Uterus (tissue), 3 donors: ENCODE measurements at regions not wholly inside any gene's neighbourhood (a gene's known extent, or its start where the extent isn't known, plus 50 kb on each side); places are given as distances from the start of the nearest gene placed in this dataset.

Experiments
- DNase-seq, 2 donors: peaks; one replicate each; pipeline ENCODE4 v3.0.0-alpha.2; 2019 to 2020
- H3K27ac ChIP-seq, 2 donors: fragments of 200-600 bp; sonication (generic); 1 replicate in 1 of 2; 2 replicates in 1 of 2; pipeline ENCODE4 v1.5.1; 2016 to 2018
- H3K27me3 ChIP-seq, 2 donors: fragments of 200-600 bp; sonication (generic); one replicate each; pipeline ENCODE4 v1.5.1; 2018 to 2019; ENCODE audit warnings: control low read depth in 1 of 2
- H3K36me3 ChIP-seq, 2 donors: fragments of 200-600 bp; sonication (generic); one replicate each; pipeline ENCODE4 v1.5.1; 2019; ENCODE audit warnings: control low read depth in 1 of 2
- H3K4me1 ChIP-seq, 2 donors: fragments of 200-600 bp; sonication (generic); one replicate each; pipeline ENCODE4 v1.5.1; 2018 to 2019; ENCODE audit warnings: control low read depth in 1 of 2
- H3K4me3 ChIP-seq, 2 donors: fragments of 200-600 bp; sonication (generic); 1 replicate in 1 of 2; 2 replicates in 1 of 2; pipeline ENCODE4 v1.5.1; 2018 to 2019; ENCODE audit warnings: mild to moderate bottlenecking in 1 of 2
- H3K9me3 ChIP-seq, 2 donors: fragments of 200-600 bp; sonication (generic); one replicate each; pipeline ENCODE4 v1.5.1; 2019; ENCODE audit warnings: control low read depth in 1 of 2
- CTCF ChIP-seq, 4 experiments: fragments of 200-600 bp in 2 of 4; fragments of 450-650 bp in 2 of 4; sonication (generic) in 2 of 4; IDR thresholded peaks; one replicate each; pipeline ENCODE4 v1.5.1; 2016 to 2019; ENCODE audit warnings: antibody characterized with exemption in 4 of 4, mild to moderate bottlenecking in 2 of 4, moderate library complexity in 1 of 4
- POLR2A ChIP-seq, 2 donors: fragments of 450-650 bp; IDR thresholded peaks; one replicate each; pipeline ENCODE4 v1.6.1; 2016; ENCODE audit warnings: antibody characterized with exemption in 2 of 2, mild to moderate bottlenecking in 1 of 2, moderate library complexity in 1 of 2
- intact Hi-C: fragments of 100-400 bp; cut with DNase I; formaldehyde crosslinking; loops from one replicate; pipeline ENCODE4 v1.15.1; 2023; ENCODE audit warnings: low total_unique reads
- donor health status: DM: yes; HTN: yes; CAD: no.

- Histone ChIP-seq H3K4me3 (no peak overlapping the region), H3K4me1 (no peaks in the 10 kb centered on the region), H3K36me3 (no peaks in the 10 kb centered on the region), H3K9me3 (no peaks in the 10 kb centered on the region), H3K27me3 (no peaks in the 10 kb centered on the region), H3K27ac (no peak overlapping the region)
- TF ChIP-seq POLR2A (IDR thresholded peaks at IDR 0.05): no peak
- intact Hi-C loops: no loop called here
- no peak for DNase-seq
These were observed 225.0 kb downstream of the ADAM29 start for GRCh38 chr4:175143116-175143515.

- TF ChIP-seq CTCF (IDR thresholded peaks at IDR 0.05) (no peak), POLR2A (IDR thresholded peaks at IDR 0.05) (no peak)
- DNase-seq: no peak
- no peak overlapping the region for H3K27ac ChIP-seq
- intact Hi-C loops: no loop called here
- H3K27me3 ChIP-seq: no peaks in the 10 kb centered on the region
- H3K4me3 ChIP-seq: no peak overlapping the region
- no peaks in the 10 kb centered on the region for H3K9me3 ChIP-seq
- H3K36me3 ChIP-seq: no peaks in the 10 kb centered on the region
- no peaks in the 10 kb centered on the region for H3K4me1 ChIP-seq
These were observed 228.6 kb downstream of the ADAM29 start for GRCh38 chr4:175146799-175147198.

GRCh38 chr4:175147233-175147632, 229.1 kb downstream of the ADAM29 start:
- H3K4me1 ChIP-seq: no peaks in the 10 kb centered on the region
- intact Hi-C loops: no loop called here
- TF ChIP-seq POLR2A (IDR thresholded peaks at IDR 0.05) (no peak), CTCF (IDR thresholded peaks at IDR 0.05) (no peak)

GRCh38 chr4:175166020-175166419, 247.9 kb downstream of the ADAM29 start:
- no peaks in the 10 kb centered on the region for H3K36me3 ChIP-seq
- intact Hi-C loops: no loop called here

More at GRCh38 chr4:175147233-175147632, 229.1 kb downstream of the ADAM29 start:
- no peaks in the 10 kb centered on the region for H3K27me3 ChIP-seq
- no peak overlapping the region for H3K4me3 ChIP-seq
- no peak overlapping the region for H3K27ac ChIP-seq
- no peaks in the 10 kb centered on the region for H3K36me3 ChIP-seq
- no peaks in the 10 kb centered on the region for H3K9me3 ChIP-seq
- no peak for DNase-seq

GRCh38 chr4:175176710-175177109, 258.6 kb downstream of the ADAM29 start:
- DNase-seq: no peak
- Histone ChIP-seq H3K27ac (no peak overlapping the region), H3K27me3 (no peaks in the 10 kb centered on the region), H3K4me3 (no peak overlapping the region), H3K9me3 (no peaks in the 10 kb centered on the region), H3K4me1 (no peaks in the 10 kb centered on the region), H3K36me3 (no peaks in the 10 kb centered on the region)
- intact Hi-C loops: no loop called here
- TF ChIP-seq POLR2A (IDR thresholded peaks at IDR 0.05): no peak
- no peak for TF ChIP-seq CTCF (IDR thresholded peaks at IDR 0.05)

More at GRCh38 chr4:175166020-175166419, 247.9 kb downstream of the ADAM29 start:
- TF ChIP-seq CTCF (IDR thresholded peaks at IDR 0.05): no peak
- TF ChIP-seq POLR2A (IDR thresholded peaks at IDR 0.05): no peak
- no peaks in the 10 kb centered on the region for H3K9me3 ChIP-seq
- no peak overlapping the region for H3K27ac ChIP-seq
- no peak overlapping the region for H3K4me3 ChIP-seq
- no peak for DNase-seq
- no peaks in the 10 kb centered on the region for H3K27me3 ChIP-seq
- no peaks in the 10 kb centered on the region for H3K4me1 ChIP-seq

- intact Hi-C loops: no loop called here
- H3K27ac ChIP-seq: no peak overlapping the region
- no peaks in the 10 kb centered on the region for H3K36me3 ChIP-seq
- no peaks in the 10 kb centered on the region for H3K27me3 ChIP-seq
- no peak for DNase-seq
- TF ChIP-seq POLR2A (IDR thresholded peaks at IDR 0.05): no peak
- no peak for TF ChIP-seq CTCF (IDR thresholded peaks at IDR 0.05)
- H3K4me3 ChIP-seq: no peak overlapping the region
- no peaks in the 10 kb centered on the region for H3K4me1 ChIP-seq
- no peaks in the 10 kb centered on the region for H3K9me3 ChIP-seq
These were observed 272.5 kb downstream of the ADAM29 start for GRCh38 chr4:175190654-175191053.
